GM12878 (cell line): ENCODE measurements at regions not wholly inside any gene's neighbourhood (a gene's known extent, or its start where the extent isn't known, plus 50 kb on each side); places are given as distances from the start of the nearest gene placed in this dataset.

Experiments used
- BCLAF1 ChIP-seq: fragments of 450-650 bp; IDR thresholded peaks from 2 replicates; pipeline ENCODE4 v1.6.1; 2017; ENCODE audit warnings: antibody characterized with exemption, mild to moderate bottlenecking, moderate library complexity
- CBX3 ChIP-seq: fragments of 200-600 bp; sonication (generic); IDR thresholded peaks from 2 replicates; pipeline ENCODE4 v1.6.1; 2016; ENCODE audit warnings: low read depth, borderline replicate concordance
- ELK1 ChIP-seq: IDR thresholded peaks from 2 replicates; pipeline ENCODE4 v1.6.1; 2012; ENCODE audit warnings: low read depth, low read length, improper control_type of control experiment
- HCFC1 ChIP-seq: fragments of 150-350 bp; IDR thresholded peaks from 2 replicates; pipeline ENCODE4 v1.6.1; 2014; ENCODE audit warnings: low read length
- IKZF1 ChIP-seq: fragments of 450-650 bp; conservative IDR thresholded peaks from 2 replicates; pipeline ENCODE4 v1.6.1; 2017; ENCODE audit warnings: antibody characterized with exemption, mild to moderate bottlenecking
- MTA2 ChIP-seq: fragments of 450-650 bp; IDR thresholded peaks from 2 replicates; pipeline ENCODE4 v1.6.1; 2016; ENCODE audit warnings: low read depth, mild to moderate bottlenecking, moderate library complexity
- SP1 ChIP-seq: IDR thresholded peaks from one replicate; pipeline ENCODE4 v1.6.1; 2011; ENCODE audit warnings: low read depth, low read length
- SPI1 ChIP-seq: IDR thresholded peaks from 2 replicates; pipeline ENCODE4 v1.6.1; 2011; ENCODE audit warnings: low read depth, mild to moderate bottlenecking, low read length, moderate library complexity, borderline replicate concordance; ENCODE audit not compliant: insufficient read depth
- YBX1 ChIP-seq: fragments of 450-650 bp; IDR thresholded peaks from 2 replicates; pipeline ENCODE4 v1.6.1; 2016; ENCODE audit warnings: antibody characterized with exemption
- ZBTB4 ChIP-seq: fragments of 450-650 bp; formaldehyde crosslinking; IDR thresholded peaks from 2 replicates; pipeline ENCODE4 v1.4.0; 2022; ENCODE audit warnings: mild to moderate bottlenecking, moderate library complexity
- TF ChIP-seq, protein P1 (sequence below): IDR thresholded peaks from 2 replicates; pipeline ENCODE4 v1.6.1; 2012; ENCODE audit warnings: mild to moderate bottlenecking, low read depth, low read length
- TF ChIP-seq, protein P2 (sequence below): fragments of 450-650 bp; IDR thresholded peaks from 2 replicates; pipeline ENCODE4 v1.6.1; 2017; ENCODE audit warnings: mild to moderate bottlenecking, moderate library complexity

DNA sequence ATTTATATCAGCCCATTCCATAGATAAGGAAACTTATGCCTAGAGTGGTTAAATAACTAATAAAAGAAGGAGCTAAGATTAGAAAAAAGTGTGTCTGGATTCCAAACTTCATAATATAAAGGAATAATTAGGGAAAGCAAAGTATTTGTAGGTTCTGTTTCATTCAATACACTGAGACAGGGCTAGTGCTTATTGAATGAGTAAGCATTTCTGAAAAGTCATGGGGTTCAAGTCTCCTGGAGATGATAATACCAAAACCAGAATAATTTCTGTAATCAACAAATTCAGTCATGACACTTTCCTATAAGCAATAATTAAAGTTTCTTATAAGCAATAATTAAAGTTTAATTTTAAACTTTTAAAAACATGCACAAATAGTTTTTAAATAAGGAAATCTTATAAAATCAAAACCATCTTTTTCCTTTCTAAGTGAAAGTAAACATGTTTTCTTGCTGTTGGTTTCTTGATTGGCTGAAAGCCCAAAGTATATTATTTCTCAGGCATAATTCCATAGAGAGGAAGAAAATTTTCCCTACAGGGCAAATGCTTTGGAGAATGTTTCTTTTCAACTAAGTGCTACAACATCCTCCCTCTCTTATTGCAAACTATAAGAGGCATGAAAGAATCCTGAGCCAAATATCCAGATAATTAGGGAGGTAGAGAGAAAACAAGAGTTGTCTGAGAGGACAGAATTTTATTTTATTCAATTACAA, 510.2 kb downstream of the PRELID2 start (continued):
- TF ChIP-seq, protein P1, sequence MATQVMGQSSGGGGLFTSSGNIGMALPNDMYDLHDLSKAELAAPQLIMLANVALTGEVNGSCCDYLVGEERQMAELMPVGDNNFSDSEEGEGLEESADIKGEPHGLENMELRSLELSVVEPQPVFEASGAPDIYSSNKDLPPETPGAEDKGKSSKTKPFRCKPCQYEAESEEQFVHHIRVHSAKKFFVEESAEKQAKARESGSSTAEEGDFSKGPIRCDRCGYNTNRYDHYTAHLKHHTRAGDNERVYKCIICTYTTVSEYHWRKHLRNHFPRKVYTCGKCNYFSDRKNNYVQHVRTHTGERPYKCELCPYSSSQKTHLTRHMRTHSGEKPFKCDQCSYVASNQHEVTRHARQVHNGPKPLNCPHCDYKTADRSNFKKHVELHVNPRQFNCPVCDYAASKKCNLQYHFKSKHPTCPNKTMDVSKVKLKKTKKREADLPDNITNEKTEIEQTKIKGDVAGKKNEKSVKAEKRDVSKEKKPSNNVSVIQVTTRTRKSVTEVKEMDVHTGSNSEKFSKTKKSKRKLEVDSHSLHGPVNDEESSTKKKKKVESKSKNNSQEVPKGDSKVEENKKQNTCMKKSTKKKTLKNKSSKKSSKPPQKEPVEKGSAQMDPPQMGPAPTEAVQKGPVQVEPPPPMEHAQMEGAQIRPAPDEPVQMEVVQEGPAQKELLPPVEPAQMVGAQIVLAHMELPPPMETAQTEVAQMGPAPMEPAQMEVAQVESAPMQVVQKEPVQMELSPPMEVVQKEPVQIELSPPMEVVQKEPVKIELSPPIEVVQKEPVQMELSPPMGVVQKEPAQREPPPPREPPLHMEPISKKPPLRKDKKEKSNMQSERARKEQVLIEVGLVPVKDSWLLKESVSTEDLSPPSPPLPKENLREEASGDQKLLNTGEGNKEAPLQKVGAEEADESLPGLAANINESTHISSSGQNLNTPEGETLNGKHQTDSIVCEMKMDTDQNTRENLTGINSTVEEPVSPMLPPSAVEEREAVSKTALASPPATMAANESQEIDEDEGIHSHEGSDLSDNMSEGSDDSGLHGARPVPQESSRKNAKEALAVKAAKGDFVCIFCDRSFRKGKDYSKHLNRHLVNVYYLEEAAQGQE = no peak
- no peak for TF ChIP-seq SP1
- no peak for TF ChIP-seq MTA2
- TF ChIP-seq SPI1 = no peak
- no peak for TF ChIP-seq CBX3
- no peak for TF ChIP-seq ELK1
- TF ChIP-seq YBX1 = no peak
- no peak for TF ChIP-seq ZBTB4 (CRISPR knock-in tag)
- no peak for TF ChIP-seq BCLAF1
- no peak for TF ChIP-seq IKZF1
- TF ChIP-seq, protein P2, sequence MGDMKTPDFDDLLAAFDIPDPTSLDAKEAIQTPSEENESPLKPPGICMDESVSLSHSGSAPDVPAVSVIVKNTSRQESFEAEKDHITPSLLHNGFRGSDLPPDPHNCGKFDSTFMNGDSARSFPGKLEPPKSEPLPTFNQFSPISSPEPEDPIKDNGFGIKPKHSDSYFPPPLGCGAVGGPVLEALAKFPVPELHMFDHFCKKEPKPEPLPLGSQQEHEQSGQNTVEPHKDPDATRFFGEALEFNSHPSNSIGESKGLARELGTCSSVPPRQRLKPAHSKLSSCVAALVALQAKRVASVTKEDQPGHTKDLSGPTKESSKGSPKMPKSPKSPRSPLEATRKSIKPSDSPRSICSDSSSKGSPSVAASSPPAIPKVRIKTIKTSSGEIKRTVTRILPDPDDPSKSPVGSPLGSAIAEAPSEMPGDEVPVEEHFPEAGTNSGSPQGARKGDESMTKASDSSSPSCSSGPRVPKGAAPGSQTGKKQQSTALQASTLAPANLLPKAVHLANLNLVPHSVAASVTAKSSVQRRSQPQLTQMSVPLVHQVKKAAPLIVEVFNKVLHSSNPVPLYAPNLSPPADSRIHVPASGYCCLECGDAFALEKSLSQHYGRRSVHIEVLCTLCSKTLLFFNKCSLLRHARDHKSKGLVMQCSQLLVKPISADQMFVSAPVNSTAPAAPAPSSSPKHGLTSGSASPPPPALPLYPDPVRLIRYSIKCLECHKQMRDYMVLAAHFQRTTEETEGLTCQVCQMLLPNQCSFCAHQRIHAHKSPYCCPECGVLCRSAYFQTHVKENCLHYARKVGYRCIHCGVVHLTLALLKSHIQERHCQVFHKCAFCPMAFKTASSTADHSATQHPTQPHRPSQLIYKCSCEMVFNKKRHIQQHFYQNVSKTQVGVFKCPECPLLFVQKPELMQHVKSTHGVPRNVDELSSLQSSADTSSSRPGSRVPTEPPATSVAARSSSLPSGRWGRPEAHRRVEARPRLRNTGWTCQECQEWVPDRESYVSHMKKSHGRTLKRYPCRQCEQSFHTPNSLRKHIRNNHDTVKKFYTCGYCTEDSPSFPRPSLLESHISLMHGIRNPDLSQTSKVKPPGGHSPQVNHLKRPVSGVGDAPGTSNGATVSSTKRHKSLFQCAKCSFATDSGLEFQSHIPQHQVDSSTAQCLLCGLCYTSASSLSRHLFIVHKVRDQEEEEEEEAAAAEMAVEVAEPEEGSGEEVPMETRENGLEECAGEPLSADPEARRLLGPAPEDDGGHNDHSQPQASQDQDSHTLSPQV = no peak
- no peak for TF ChIP-seq HCFC1
